Colonic mucosa (tissue), 4 donors: ENCODE measurements at regions not wholly inside any gene's neighbourhood (a gene's known extent, or its start where the extent isn't known, plus 50 kb on each side); places are given as distances from the start of the nearest gene placed in this dataset.

Experiments used
- DNase-seq: peaks from one replicate; pipeline ENCODE4 v3.0.0-alpha.2; 2020
- H3K27ac ChIP-seq: fragments of 200-600 bp; one replicate; pipeline ENCODE4 v1.8.0; 2021
- H3K27me3 ChIP-seq: fragments of 200-600 bp; one replicate; pipeline ENCODE4 v1.8.0; 2021
- H3K36me3 ChIP-seq: fragments of 200-600 bp; one replicate; pipeline ENCODE4 v1.8.0; 2021
- H3K4me1 ChIP-seq: fragments of 200-600 bp; one replicate; pipeline ENCODE4 v1.8.0; 2021; ENCODE audit warnings: mild to moderate bottlenecking
- H3K4me3 ChIP-seq: fragments of 200-600 bp; one replicate; pipeline ENCODE4 v1.8.0; 2021
- H3K9ac ChIP-seq, 2 donors: one replicate each; pipeline ENCODE4 v1.7.0; 2013; ENCODE audit warnings: control low read depth in 2 of 2, low read depth in 2 of 2, low read length in 2 of 2
- H3K9me3 ChIP-seq: fragments of 200-600 bp; one replicate; pipeline ENCODE4 v1.8.0; 2021
- CTCF ChIP-seq: fragments of 200-600 bp; IDR thresholded peaks from one replicate; pipeline ENCODE4 v1.8.0; 2022; ENCODE audit warnings: antibody characterized with exemption, mild to moderate bottlenecking
- intact Hi-C: fragments of 100-400 bp; cut with DNase I; formaldehyde crosslinking; loops from one replicate; pipeline ENCODE4 v1.14.1; 2022
- donor health status: healthy.
- donor health status: DM: no; HTN: no; CAD: no.
- donor health status: DM: no; HTN: no; CAD: no.

GRCh38 chr5:5756762-5757161 is 334.3 kb downstream of the ICE1 start:
- Histone ChIP-seq H3K9ac (no peak overlapping the region), H3K27ac (no peak overlapping the region), H3K36me3 (no peaks in the 10 kb centered on the region), H3K27me3 (no peaks in the 10 kb centered on the region), H3K4me3 (no peak overlapping the region), H3K4me1 (no peaks in the 10 kb centered on the region), H3K9me3 (no peaks in the 10 kb centered on the region)
- TF ChIP-seq CTCF = no peak
- intact Hi-C loops = no loop called here
- DNase-seq = no peak

GRCh38 chr5:5755888-5756287 is 333.4 kb downstream of the ICE1 start:
- TF ChIP-seq CTCF = no peak
- DNase-seq = no peak

GRCh38 chr5:5752844-5753243 is 330.4 kb downstream of the ICE1 start:
- intact Hi-C loops = no loop called here
- H3K4me1 ChIP-seq = no peaks in the 10 kb centered on the region
- no peak for DNase-seq
- no peak overlapping the region for H3K9ac ChIP-seq
- no peak overlapping the region for H3K27ac ChIP-seq
- H3K4me3 ChIP-seq = no peak overlapping the region
- H3K9me3 ChIP-seq = no peaks in the 10 kb centered on the region
- H3K27me3 ChIP-seq = no peaks in the 10 kb centered on the region
- no peaks in the 10 kb centered on the region for H3K36me3 ChIP-seq
- no peak for TF ChIP-seq CTCF

More at GRCh38 chr5:5755888-5756287, 333.4 kb downstream of the ICE1 start:
- intact Hi-C loops = no loop called here
- no peaks in the 10 kb centered on the region for H3K9me3 ChIP-seq
- no peak overlapping the region for H3K27ac ChIP-seq
- H3K36me3 ChIP-seq = no peaks in the 10 kb centered on the region
- H3K4me1 ChIP-seq = no peaks in the 10 kb centered on the region
- no peak overlapping the region for H3K4me3 ChIP-seq
- no peaks in the 10 kb centered on the region for H3K27me3 ChIP-seq
- no peak overlapping the region for H3K9ac ChIP-seq

- no peak overlapping the region for H3K9ac ChIP-seq
- H3K4me3 ChIP-seq = no peak overlapping the region
- H3K27ac ChIP-seq = no peak overlapping the region
- no peaks in the 10 kb centered on the region for H3K27me3 ChIP-seq
- H3K4me1 ChIP-seq = no peaks in the 10 kb centered on the region
- no peaks in the 10 kb centered on the region for H3K36me3 ChIP-seq
- H3K9me3 ChIP-seq = no peaks in the 10 kb centered on the region
- no peak for DNase-seq
- intact Hi-C loops = no loop called here
- no peak for TF ChIP-seq CTCF
These were observed 329.5 kb downstream of the ICE1 start for GRCh38 chr5:5751987-5752386.

GRCh38 chr5:5751498-5751897 is 329.0 kb downstream of the ICE1 start:
- TF ChIP-seq CTCF = no peak
- Histone ChIP-seq H3K4me1 (no peaks in the 10 kb centered on the region), H3K27me3 (no peaks in the 10 kb centered on the region), H3K36me3 (no peaks in the 10 kb centered on the region), H3K4me3 (no peak overlapping the region), H3K9me3 (no peaks in the 10 kb centered on the region), H3K27ac (no peak overlapping the region), H3K9ac (no peak overlapping the region)
- DNase-seq = no peak
- intact Hi-C loops = no loop called here

- no peaks in the 10 kb centered on the region for H3K27me3 ChIP-seq
- H3K36me3 ChIP-seq = no peaks in the 10 kb centered on the region
- no peak overlapping the region for H3K4me3 ChIP-seq
- no peaks in the 10 kb centered on the region for H3K9me3 ChIP-seq
- no peak for DNase-seq
- H3K4me1 ChIP-seq = no peaks in the 10 kb centered on the region
- H3K27ac ChIP-seq = no peak overlapping the region
- TF ChIP-seq CTCF = no peak
- H3K9ac ChIP-seq = no peak overlapping the region
- intact Hi-C loops = no loop called here
These were observed 318.9 kb downstream of the ICE1 start for GRCh38 chr5:5741418-5741817.
